Hepatocyte (in vitro differentiated cells): ENCODE measurements at regions not wholly inside any gene's neighbourhood (a gene's known extent, or its start where the extent isn't known, plus 50 kb on each side); places are given as distances from the start of the nearest gene placed in this dataset.

Experiments
- CTCF ChIP-seq: fragments of 200-600 bp; sonication (generic); IDR thresholded peaks from 2 replicates; pipeline ENCODE4 v1.5.1; 2016; ENCODE audit warnings: antibody characterized with exemption, mild to moderate bottlenecking; ENCODE audit not compliant: poor library complexity
- EZH2 ChIP-seq: fragments of 200-600 bp; sonication (generic); IDR thresholded peaks from 2 replicates; pipeline ENCODE4 v1.6.1; 2016; ENCODE audit warnings: antibody characterized with exemption, mild to moderate bottlenecking, borderline replicate concordance
- EZH2phosphoT487 ChIP-seq: fragments of 200-600 bp; sonication (generic); IDR thresholded peaks from one replicate; pipeline ENCODE4 v1.6.1; 2018; ENCODE audit warnings: antibody characterized with exemption, mild to moderate bottlenecking, low read depth, moderate library complexity; ENCODE audit not compliant: unreplicated experiment, severe bottlenecking

GRCh38 chr1:67535474-67535873 is 105.3 kb upstream of the SERBP1 start:
- TF ChIP-seq CTCF (peak; percentile 90), EZH2 (no peak), EZH2phosphoT487 (no peak)
